ENCODE measurements at regions not wholly inside any gene's neighbourhood (a gene's known extent, or its start where the extent isn't known, plus 50 kb on each side); places are given as distances from the start of the nearest gene placed in this dataset.

- TF ChIP-seq EZH2phosphoT487 (IDR thresholded peaks at IDR 0.05; ENCODE audit: insufficient read depth, low read depth) (no peak), EZH2 (IDR thresholded peaks at IDR 0.05; ENCODE audit: insufficient read depth, poor library complexity, severe bottlenecking) (no peak)
Measured at GRCh38 chr9:13478639-13479038, 199.1 kb upstream of the MPDZ start.

All from GM23248 (cell line).